ENCODE measurements at regions not wholly inside any gene's neighbourhood (a gene's known extent, or its start where the extent isn't known, plus 50 kb on each side); places are given as distances from the start of the nearest gene placed in this dataset.

DNA sequence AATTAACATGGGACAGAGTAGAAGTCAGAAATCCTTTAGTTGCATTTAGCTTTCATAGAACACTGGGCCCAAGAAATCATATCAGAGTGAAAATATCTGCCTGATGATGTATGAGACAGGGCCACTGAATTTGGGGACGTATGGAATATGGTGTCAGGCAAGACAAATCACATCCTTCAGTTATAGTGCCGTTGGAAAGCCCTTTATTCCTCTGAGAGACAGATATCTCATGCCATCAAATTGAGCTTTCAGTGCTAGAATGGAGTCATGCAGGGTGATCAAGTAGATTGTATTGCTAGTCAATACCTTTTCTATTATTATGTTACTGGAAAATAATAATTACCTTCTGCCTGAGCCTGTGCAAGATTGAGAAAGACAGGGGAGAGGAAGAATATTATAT lies 398.2 kb upstream of the RARB start:
- no CpG with 5 or more reads among the region's 2 CpGs for WGBS, 2 experiments (ENCODE audit: extremely low coverage in 2 of 2, insufficient read length in 1 of 2)
- no peak overlapping the region for H2AK5ac ChIP-seq (ENCODE audit: low read depth, low read length)
- H3K4me2 ChIP-seq (ENCODE audit: low read depth, low read length) = no peak overlapping the region
- POLR2A ChIA-PET (ENCODE audit: unreplicated experiment) = no interaction called here
- no TSS peak for BruUV-seq (replicated peaks)
- H4K91ac ChIP-seq (ENCODE audit: insufficient read depth, low read depth, low read length) = no peak overlapping the region
- no peaks in the 10 kb centered on the region for H3K4me1 ChIP-seq (ENCODE audit: control insufficient read depth, insufficient read depth, low read length)
- H2BK20ac ChIP-seq (ENCODE audit: low read depth, low read length) = no peak overlapping the region
- no peak overlapping the region for H2AFZ ChIP-seq (replicated peaks; ENCODE audit: low read length, poor library complexity)
- no peak overlapping the region for H3K14ac ChIP-seq (replicated peaks; ENCODE audit: low read depth, low read length)
- dilution Hi-C loops (cut with HindIII; ENCODE audit: low sequenced_read_pairs, unreplicated experiment) = no loop called here
- H4K20me1 ChIP-seq (ENCODE audit: insufficient read depth, low read length) = no peaks in the 10 kb centered on the region
- no peak overlapping the region for H3K9ac ChIP-seq (ENCODE audit: low read depth, low read length)
- intact Hi-C loops (cut with micrococcal nuclease) = no loop called here
- no peak overlapping the region for H3K4ac ChIP-seq (ENCODE audit: low read depth, low read length)
- H2BK5ac ChIP-seq (ENCODE audit: low read depth, low read length, poor library complexity, severe bottlenecking) = no peak overlapping the region
- H3K27me3 ChIP-seq (ENCODE audit: control insufficient read depth, insufficient read depth, low read length) = no peaks in the 10 kb centered on the region
- no peak overlapping the region for H3K56ac ChIP-seq (ENCODE audit: extremely low read depth, insufficient read depth, low read length)
- no peak overlapping the region for H3K18ac ChIP-seq (ENCODE audit: low read depth, low read length)
- H3K9me1 ChIP-seq (ENCODE audit: insufficient read depth, low read length) = no peaks in the 10 kb centered on the region
- no peak overlapping the region for H3K27ac ChIP-seq (ENCODE audit: insufficient read depth, low read length)
- no peak overlapping the region for H2AK9ac ChIP-seq (replicated peaks; ENCODE audit: low read depth, low read length, poor library complexity)
- in situ Hi-C loops (cut with MboI; ENCODE audit: low sequenced_read_pairs) = no loop called here
- no peaks in the 10 kb centered on the region for H3K79me1 ChIP-seq (ENCODE audit: low read depth in 1 of 2, low read length in 2 of 2)
- no peak overlapping the region for H3K4me3 ChIP-seq (ENCODE audit: insufficient read depth, low read depth, low read length)
- no peak overlapping the region for H2BK15ac ChIP-seq (ENCODE audit: low read depth, low read length)
- no peaks in the 10 kb centered on the region for H3K36me3 ChIP-seq (ENCODE audit: control insufficient read depth, insufficient read depth, low read length)
- no peak overlapping the region for H2BK120ac ChIP-seq (ENCODE audit: low read depth, low read length)
- no peak for ATAC-seq (ENCODE audit: low read depth)
- TF ChIP-seq RCOR1 (IDR thresholded peaks at IDR 0.05; ENCODE audit: insufficient replicate concordance, low read length) (no peak), CHD1 (IDR thresholded peaks at IDR 0.05; ENCODE audit: low read depth, low read length) (no peak), MAZ (IDR thresholded peaks at IDR 0.05; ENCODE audit: borderline replicate concordance, low read depth, low read length) (no peak), BHLHE40 (IDR thresholded peaks at IDR 0.05; ENCODE audit: low read depth, low read length) (no peak), POLR2A (IDR thresholded peaks at IDR 0.05; ENCODE audit: low read depth, low read length) (no peak), MAFK (IDR thresholded peaks at IDR 0.05; ENCODE audit: low read depth, low read length) (no peak), CEBPB (IDR thresholded peaks at IDR 0.05; ENCODE audit: low read depth, low read length) (no peak), MXI1 (IDR thresholded peaks at IDR 0.05; ENCODE audit: borderline replicate concordance, low read depth, low read length) (no peak), NFE2L2 (IDR thresholded peaks at IDR 0.05; ENCODE audit: low read depth, low read length) (no peak), RAD21 (IDR thresholded peaks at IDR 0.05; ENCODE audit: low read length) (no peak), FOS (IDR thresholded peaks at IDR 0.05; ENCODE audit: low read depth, low read length) (no peak), SMC3 (IDR thresholded peaks at IDR 0.05; ENCODE audit: low read depth, low read length) (no peak), RFX5 (IDR thresholded peaks at IDR 0.05; ENCODE audit: low read depth, low read length) (no peak)
- TF ChIP-seq, protein P1, sequence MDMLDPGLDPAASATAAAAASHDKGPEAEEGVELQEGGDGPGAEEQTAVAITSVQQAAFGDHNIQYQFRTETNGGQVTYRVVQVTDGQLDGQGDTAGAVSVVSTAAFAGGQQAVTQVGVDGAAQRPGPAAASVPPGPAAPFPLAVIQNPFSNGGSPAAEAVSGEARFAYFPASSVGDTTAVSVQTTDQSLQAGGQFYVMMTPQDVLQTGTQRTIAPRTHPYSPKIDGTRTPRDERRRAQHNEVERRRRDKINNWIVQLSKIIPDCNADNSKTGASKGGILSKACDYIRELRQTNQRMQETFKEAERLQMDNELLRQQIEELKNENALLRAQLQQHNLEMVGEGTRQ (IDR thresholded peaks at IDR 0.05; ENCODE audit: low read depth, low read length) = no peak
- TF ChIP-seq, protein P2, sequence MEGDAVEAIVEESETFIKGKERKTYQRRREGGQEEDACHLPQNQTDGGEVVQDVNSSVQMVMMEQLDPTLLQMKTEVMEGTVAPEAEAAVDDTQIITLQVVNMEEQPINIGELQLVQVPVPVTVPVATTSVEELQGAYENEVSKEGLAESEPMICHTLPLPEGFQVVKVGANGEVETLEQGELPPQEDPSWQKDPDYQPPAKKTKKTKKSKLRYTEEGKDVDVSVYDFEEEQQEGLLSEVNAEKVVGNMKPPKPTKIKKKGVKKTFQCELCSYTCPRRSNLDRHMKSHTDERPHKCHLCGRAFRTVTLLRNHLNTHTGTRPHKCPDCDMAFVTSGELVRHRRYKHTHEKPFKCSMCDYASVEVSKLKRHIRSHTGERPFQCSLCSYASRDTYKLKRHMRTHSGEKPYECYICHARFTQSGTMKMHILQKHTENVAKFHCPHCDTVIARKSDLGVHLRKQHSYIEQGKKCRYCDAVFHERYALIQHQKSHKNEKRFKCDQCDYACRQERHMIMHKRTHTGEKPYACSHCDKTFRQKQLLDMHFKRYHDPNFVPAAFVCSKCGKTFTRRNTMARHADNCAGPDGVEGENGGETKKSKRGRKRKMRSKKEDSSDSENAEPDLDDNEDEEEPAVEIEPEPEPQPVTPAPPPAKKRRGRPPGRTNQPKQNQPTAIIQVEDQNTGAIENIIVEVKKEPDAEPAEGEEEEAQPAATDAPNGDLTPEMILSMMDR (conservative IDR thresholded peaks at IDR 0.05; ENCODE audit: low read depth, low read length) = no peak
- TF ChIP-seq, protein P3, sequence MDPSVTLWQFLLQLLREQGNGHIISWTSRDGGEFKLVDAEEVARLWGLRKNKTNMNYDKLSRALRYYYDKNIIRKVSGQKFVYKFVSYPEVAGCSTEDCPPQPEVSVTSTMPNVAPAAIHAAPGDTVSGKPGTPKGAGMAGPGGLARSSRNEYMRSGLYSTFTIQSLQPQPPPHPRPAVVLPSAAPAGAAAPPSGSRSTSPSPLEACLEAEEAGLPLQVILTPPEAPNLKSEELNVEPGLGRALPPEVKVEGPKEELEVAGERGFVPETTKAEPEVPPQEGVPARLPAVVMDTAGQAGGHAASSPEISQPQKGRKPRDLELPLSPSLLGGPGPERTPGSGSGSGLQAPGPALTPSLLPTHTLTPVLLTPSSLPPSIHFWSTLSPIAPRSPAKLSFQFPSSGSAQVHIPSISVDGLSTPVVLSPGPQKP (IDR thresholded peaks at IDR 0.05; ENCODE audit: borderline replicate concordance, low read depth, low read length) = no peak
- no peaks in the 10 kb centered on the region for H3K9me3 ChIP-seq (ENCODE audit: control insufficient read depth, insufficient read depth, low read length)
- H4K8ac ChIP-seq (ENCODE audit: low read depth in 2 of 2, low read length in 2 of 2) = no peak overlapping the region
- no peak overlapping the region for H4K5ac ChIP-seq (ENCODE audit: low read depth, low read length)
- H3K23ac ChIP-seq (ENCODE audit: low read depth, low read length) = no peak overlapping the region
- CTCF ChIA-PET = no interaction called here
- no peak for DNase-seq
